ENCODE measurements at regions not wholly inside any gene's neighbourhood (a gene's known extent, or its start where the extent isn't known, plus 50 kb on each side); places are given as distances from the start of the nearest gene placed in this dataset.

DNA sequence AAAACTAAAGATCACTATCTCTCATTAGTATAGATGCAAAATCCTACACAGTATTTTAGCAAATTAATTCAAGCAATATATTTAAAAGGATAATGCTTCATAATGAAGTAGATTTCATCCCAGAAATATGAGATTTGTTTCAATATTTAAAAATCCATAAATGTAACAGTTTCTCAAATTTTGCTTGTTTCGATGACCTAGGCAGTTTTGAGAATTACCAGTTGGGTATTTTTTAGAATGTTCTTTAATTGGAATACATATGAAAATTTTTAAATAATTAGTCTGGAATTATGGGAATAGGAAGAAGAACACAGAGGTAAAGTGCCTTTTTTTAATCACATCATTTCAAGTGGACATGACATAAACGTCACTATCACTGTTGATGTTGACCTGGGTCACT, 192.3 kb downstream of the FBXO8 start:
- Histone ChIP-seq H3K9ac (ENCODE audit: low read length) (no peak overlapping the region), H3K4me3 (replicated peaks in 1 of 2; ENCODE audit: low read depth in 1 of 2, low read length in 2 of 2) (no peak overlapping the region), H2AFZ (ENCODE audit: low read depth, low read length, poor library complexity, severe bottlenecking) (no peak overlapping the region), H3K9me2 (ENCODE audit: insufficient read depth) (no peaks in the 10 kb centered on the region), H3K79me2 (ENCODE audit: insufficient read depth, low read length) (no peaks in the 10 kb centered on the region), H4K20me1 (ENCODE audit: insufficient read depth) (no peaks in the 10 kb centered on the region), H3K9me3 (ENCODE audit: control insufficient read depth in 1 of 2, insufficient read depth in 1 of 2, low read depth in 1 of 2, low read length in 2 of 2) (no peaks in the 10 kb centered on the region), H3K4me2 (ENCODE audit: low read length) (no peak overlapping the region), H3K27ac (ENCODE audit: low read depth, low read length) (no peak overlapping the region), H3K4me1 (ENCODE audit: control insufficient read depth in 1 of 2, insufficient read depth in 2 of 2, low read length in 2 of 2) (no peaks in the 10 kb centered on the region), H3K27me3 (ENCODE audit: insufficient read depth, low read length) (no peaks in the 10 kb centered on the region), H3K36me3 (ENCODE audit: control insufficient read depth in 1 of 2, insufficient read depth in 2 of 2, low read length in 2 of 2) (no peaks in the 10 kb centered on the region)
- CTCF ChIA-PET = no interaction called here
- TF ChIP-seq ZNF274 (IDR thresholded peaks at IDR 0.05; ENCODE audit: low read depth, low read length) = no peak
- TF ChIP-seq SIN3A (IDR thresholded peaks at IDR 0.05; ENCODE audit: low read depth) = no peak
- TF ChIP-seq SP1 (IDR thresholded peaks at IDR 0.05; ENCODE audit: low read depth) = no peak
- no peak for TF ChIP-seq RAD21 (IDR thresholded peaks at IDR 0.05; ENCODE audit: low read depth)
- RAD21 ChIA-PET (ENCODE audit: low non-redundant PET in 1 of 2, low total read pairs in 2 of 2, uncharacterized antibody in 2 of 2, unreplicated experiment in 2 of 2) = no interaction called here
- DNase-seq (ENCODE audit: low read depth, low spot score) (no peak), ATAC-seq (no peak)
- POLR2A ChIA-PET = no interaction called here
- intact Hi-C loops (cut with micrococcal nuclease) = no loop called here
- no TSS peak for BruUV-seq (replicated peaks)

DNA sequence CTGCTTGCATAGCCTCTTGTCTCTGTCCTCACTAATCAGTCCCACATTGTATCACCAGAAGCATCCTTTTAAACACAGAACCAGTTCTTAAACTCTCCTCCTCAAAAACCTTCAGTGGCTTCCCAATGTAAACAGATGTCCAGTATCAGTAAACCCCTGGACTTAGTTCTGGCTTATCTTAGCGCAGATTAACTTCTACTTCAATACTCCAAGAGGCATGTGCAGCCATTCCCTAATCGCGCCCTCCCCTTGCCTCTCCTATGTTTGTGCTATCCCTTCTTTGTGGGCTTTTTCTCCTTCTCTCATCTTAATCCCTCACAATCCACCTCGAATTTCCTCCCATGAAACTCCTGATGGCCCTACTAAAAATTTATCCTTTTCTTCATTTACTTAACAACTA, 193.8 kb downstream of the FBXO8 start:
- Histone ChIP-seq H4K20me1 (ENCODE audit: insufficient read depth) (no peaks in the 10 kb centered on the region), H2AFZ (ENCODE audit: low read depth, low read length, poor library complexity, severe bottlenecking) (no peak overlapping the region), H3K79me2 (ENCODE audit: insufficient read depth, low read length) (no peaks in the 10 kb centered on the region), H3K4me3 (replicated peaks in 1 of 2; ENCODE audit: low read depth in 1 of 2, low read length in 2 of 2) (no peak overlapping the region), H3K27me3 (ENCODE audit: insufficient read depth, low read length) (0 out of 2 replicates have a peak, but pooled peaks cover 2% of the 10 kb centered on the region), H3K9me3 (ENCODE audit: control insufficient read depth in 1 of 2, insufficient read depth in 1 of 2, low read depth in 1 of 2, low read length in 2 of 2) (no peaks in the 10 kb centered on the region), H3K4me2 (ENCODE audit: low read length) (no peak overlapping the region), H3K4me1 (ENCODE audit: control insufficient read depth in 1 of 2, insufficient read depth in 2 of 2, low read length in 2 of 2) (no peaks in the 10 kb centered on the region), H3K9ac (ENCODE audit: low read length) (no peak overlapping the region), H3K27ac (ENCODE audit: low read depth, low read length) (no peak overlapping the region), H3K36me3 (ENCODE audit: control insufficient read depth in 1 of 2, insufficient read depth in 2 of 2, low read length in 2 of 2) (no peaks in the 10 kb centered on the region), H3K9me2 (ENCODE audit: insufficient read depth) (no peaks in the 10 kb centered on the region)
- ATAC-seq = no peak
- POLR2A ChIA-PET = no interaction called here
- no peak for DNase-seq (ENCODE audit: low read depth, low spot score)
- no TSS peak for BruUV-seq (replicated peaks)
- RAD21 ChIA-PET (ENCODE audit: low non-redundant PET in 1 of 2, low total read pairs in 2 of 2, uncharacterized antibody in 2 of 2, unreplicated experiment in 2 of 2) = no interaction called here
- intact Hi-C loops (cut with micrococcal nuclease) = no loop called here
- CTCF ChIA-PET = no interaction called here
- TF ChIP-seq POLR2AphosphoS5 (IDR thresholded peaks at IDR 0.05; ENCODE audit: low read depth, low read length) = no peak
- TF ChIP-seq ELF1 (IDR thresholded peaks at IDR 0.05; ENCODE audit: borderline replicate concordance, low read depth) = no peak
- TF ChIP-seq, protein P1, sequence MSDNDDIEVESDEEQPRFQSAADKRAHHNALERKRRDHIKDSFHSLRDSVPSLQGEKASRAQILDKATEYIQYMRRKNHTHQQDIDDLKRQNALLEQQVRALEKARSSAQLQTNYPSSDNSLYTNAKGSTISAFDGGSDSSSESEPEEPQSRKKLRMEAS (IDR thresholded peaks at IDR 0.05) = no peak
- no peak for TF ChIP-seq YY1 (IDR thresholded peaks at IDR 0.05; ENCODE audit: extremely low read depth, insufficient replicate concordance, low read depth, low read length)
- TF ChIP-seq JUND (IDR thresholded peaks at IDR 0.05) = no peak
- TF ChIP-seq, protein P2, sequence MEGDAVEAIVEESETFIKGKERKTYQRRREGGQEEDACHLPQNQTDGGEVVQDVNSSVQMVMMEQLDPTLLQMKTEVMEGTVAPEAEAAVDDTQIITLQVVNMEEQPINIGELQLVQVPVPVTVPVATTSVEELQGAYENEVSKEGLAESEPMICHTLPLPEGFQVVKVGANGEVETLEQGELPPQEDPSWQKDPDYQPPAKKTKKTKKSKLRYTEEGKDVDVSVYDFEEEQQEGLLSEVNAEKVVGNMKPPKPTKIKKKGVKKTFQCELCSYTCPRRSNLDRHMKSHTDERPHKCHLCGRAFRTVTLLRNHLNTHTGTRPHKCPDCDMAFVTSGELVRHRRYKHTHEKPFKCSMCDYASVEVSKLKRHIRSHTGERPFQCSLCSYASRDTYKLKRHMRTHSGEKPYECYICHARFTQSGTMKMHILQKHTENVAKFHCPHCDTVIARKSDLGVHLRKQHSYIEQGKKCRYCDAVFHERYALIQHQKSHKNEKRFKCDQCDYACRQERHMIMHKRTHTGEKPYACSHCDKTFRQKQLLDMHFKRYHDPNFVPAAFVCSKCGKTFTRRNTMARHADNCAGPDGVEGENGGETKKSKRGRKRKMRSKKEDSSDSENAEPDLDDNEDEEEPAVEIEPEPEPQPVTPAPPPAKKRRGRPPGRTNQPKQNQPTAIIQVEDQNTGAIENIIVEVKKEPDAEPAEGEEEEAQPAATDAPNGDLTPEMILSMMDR (IDR thresholded peaks at IDR 0.05 in 2 of 3, conservative IDR thresholded peaks at IDR 0.05 in 1 of 3; ENCODE audit: borderline replicate concordance in 1 of 3, insufficient read depth in 1 of 3, low read depth in 2 of 3, low read length in 2 of 3) = no peak
- no peak for TF ChIP-seq ZFX (IDR thresholded peaks at IDR 0.05)
